ENCODE measurements at regions not wholly inside any gene's neighbourhood (a gene's known extent, or its start where the extent isn't known, plus 50 kb on each side); places are given as distances from the start of the nearest gene placed in this dataset.

DNA sequence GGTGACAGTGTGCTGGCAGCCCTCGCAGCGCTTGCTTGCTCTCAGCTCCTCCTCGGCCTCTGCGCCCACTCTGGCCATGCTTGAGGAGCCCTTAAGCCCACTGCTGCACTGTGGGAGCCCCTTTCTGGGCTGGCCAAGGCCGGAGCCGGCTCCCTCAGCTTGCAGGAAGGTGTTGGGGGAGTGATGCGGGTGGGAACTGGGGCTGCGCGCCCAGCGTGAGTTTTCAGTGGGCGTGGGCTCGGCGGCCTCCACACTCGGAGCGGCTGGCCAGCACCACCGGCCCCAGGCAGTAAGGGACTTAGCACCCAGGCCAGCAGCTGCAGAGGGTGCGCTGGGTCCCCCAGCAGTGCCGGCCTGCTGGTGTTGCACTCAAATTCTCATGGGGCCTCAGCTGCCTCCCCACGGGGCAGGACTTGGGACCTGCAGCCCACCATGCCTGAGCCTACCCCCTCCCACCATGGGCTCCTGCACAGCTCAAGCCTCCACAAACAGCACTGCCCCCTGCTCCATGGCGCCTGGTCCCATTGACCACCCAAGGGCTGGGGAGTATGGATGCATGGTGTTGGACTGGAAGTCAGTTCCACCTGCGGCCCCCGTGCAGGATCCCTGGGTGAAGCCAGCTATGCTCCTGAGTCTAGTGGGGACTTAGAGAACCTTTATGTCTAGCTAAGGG lies 223.1 kb upstream of the PTPRD start:
- TF ChIP-seq, protein P1, sequence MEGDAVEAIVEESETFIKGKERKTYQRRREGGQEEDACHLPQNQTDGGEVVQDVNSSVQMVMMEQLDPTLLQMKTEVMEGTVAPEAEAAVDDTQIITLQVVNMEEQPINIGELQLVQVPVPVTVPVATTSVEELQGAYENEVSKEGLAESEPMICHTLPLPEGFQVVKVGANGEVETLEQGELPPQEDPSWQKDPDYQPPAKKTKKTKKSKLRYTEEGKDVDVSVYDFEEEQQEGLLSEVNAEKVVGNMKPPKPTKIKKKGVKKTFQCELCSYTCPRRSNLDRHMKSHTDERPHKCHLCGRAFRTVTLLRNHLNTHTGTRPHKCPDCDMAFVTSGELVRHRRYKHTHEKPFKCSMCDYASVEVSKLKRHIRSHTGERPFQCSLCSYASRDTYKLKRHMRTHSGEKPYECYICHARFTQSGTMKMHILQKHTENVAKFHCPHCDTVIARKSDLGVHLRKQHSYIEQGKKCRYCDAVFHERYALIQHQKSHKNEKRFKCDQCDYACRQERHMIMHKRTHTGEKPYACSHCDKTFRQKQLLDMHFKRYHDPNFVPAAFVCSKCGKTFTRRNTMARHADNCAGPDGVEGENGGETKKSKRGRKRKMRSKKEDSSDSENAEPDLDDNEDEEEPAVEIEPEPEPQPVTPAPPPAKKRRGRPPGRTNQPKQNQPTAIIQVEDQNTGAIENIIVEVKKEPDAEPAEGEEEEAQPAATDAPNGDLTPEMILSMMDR (IDR thresholded peaks at IDR 0.05; ENCODE audit: poor library complexity) = no peak
- no peak for TF ChIP-seq EZH2phosphoT487 (IDR thresholded peaks at IDR 0.05; ENCODE audit: low read depth, severe bottlenecking, unreplicated experiment)
- TF ChIP-seq EZH2 (IDR thresholded peaks at IDR 0.05; ENCODE audit: borderline replicate concordance) = no peak

Data from hepatocyte (in vitro differentiated cells).